DMS79 treated with DMSO at 0.1 percent for 48 hours (cell line): ENCODE measurements at regions not wholly inside any gene's neighbourhood (a gene's known extent, or its start where the extent isn't known, plus 50 kb on each side); places are given as distances from the start of the nearest gene placed in this dataset.
"Not testable (repeated sequence)": the region's sequence is repeated elsewhere in the genome, so short reads cannot be mapped to it uniquely, and the experiment has no call there.

Experiments
- DNase-seq: peaks from one replicate; lab custom pipeline; 2025; lab: John Stamatoyannopoulos, UW

- no peak for DNase-seq
Measured at GRCh38 chr2:64879745-64880144, 109.5 kb upstream of the SLC1A4 start.

- DNase-seq: no peak
Measured at GRCh38 chr2:64880193-64880951, 108.8 kb upstream of the SLC1A4 start.

- no peak for DNase-seq
Measured at GRCh38 chr2:64881037-64881492, 108.1 kb upstream of the SLC1A4 start.

GRCh38 chr2:64887565-64887964, 101.6 kb upstream of the SLC1A4 start:
- no peak for DNase-seq

- DNase-seq: no peak
Measured at GRCh38 chr2:64888591-64889309, 100.4 kb upstream of the SLC1A4 start.

GRCh38 chr2:64889803-64890202, 99.4 kb upstream of the SLC1A4 start:
- DNase-seq: no peak

GRCh38 chr2:64896572-64896971, 92.6 kb upstream of the SLC1A4 start:
- not testable (repeated sequence) for DNase-seq

- DNase-seq: no peak
Measured at GRCh38 chr2:64899081-64899865, 89.9 kb upstream of the SLC1A4 start.

- not testable (repeated sequence) for DNase-seq
Measured at GRCh38 chr2:64899876-64900275, 89.3 kb upstream of the SLC1A4 start.

GRCh38 chr2:64904413-64905329, 84.5 kb upstream of the SLC1A4 start:
- DNase-seq: no peak

GRCh38 chr2:64905338-64906024, 83.7 kb upstream of the SLC1A4 start:
- no peak for DNase-seq

GRCh38 chr2:64906853-64907536, 82.2 kb upstream of the SLC1A4 start:
- no peak for DNase-seq

GRCh38 chr2:64908406-64908805, 80.8 kb upstream of the SLC1A4 start:
- DNase-seq: no peak

GRCh38 chr2:64910523-64910922, 78.7 kb upstream of the SLC1A4 start:
- DNase-seq: no peak

- DNase-seq: no peak
Measured at GRCh38 chr2:64910972-64911433, 78.2 kb upstream of the SLC1A4 start.

GRCh38 chr2:64913357-64913869, 75.8 kb upstream of the SLC1A4 start:
- DNase-seq: no peak

- DNase-seq: no peak
Measured at GRCh38 chr2:64914247-64914646, 75.0 kb upstream of the SLC1A4 start.

GRCh38 chr2:64914735-64915509, 74.3 kb upstream of the SLC1A4 start:
- DNase-seq: peak; percentile 35

- DNase-seq: no peak
Measured at GRCh38 chr2:64915510-64915900, 73.7 kb upstream of the SLC1A4 start.
